H1 (cell line): ENCODE measurements at regions not wholly inside any gene's neighbourhood (a gene's known extent, or its start where the extent isn't known, plus 50 kb on each side); places are given as distances from the start of the nearest gene placed in this dataset.

ENCODE experiments used
- CTCF ChIA-PET: fragments of 300-600 bp; sonication (Branson Sonifier 250); formaldehyde crosslinking; loops from one replicate; lab custom pipeline; 2021; ENCODE audit not compliant: partially characterized antibody; lab: Charles Lee
- POLR2A ChIA-PET: fragments of 300-600 bp; sonication (Branson Sonifier 250); formaldehyde crosslinking; loops from one replicate; lab custom pipeline; 2021; ENCODE audit warnings: inconsistent platforms; ENCODE audit not compliant: partially characterized antibody; lab: Charles Lee
- DNase-seq, 2 experiments: peaks; one replicate each; pipeline versions ENCODE4 v3.0.0 to v3.0.0-alpha.2; 2010 to 2022; ENCODE audit warnings: low spot score in 2 of 2, low read depth in 1 of 2, mixed read lengths in 1 of 2
- FAIRE-seq: peaks from 2 replicates; lab custom pipeline; 2011; peaks lifted over from hg19 to GRCh38; lab: Jason Lieb, UNC
- H2AFZ ChIP-seq: 2 replicates; pipeline ENCODE4 v1.8.1; 2012; ENCODE audit warnings: low read length, inconsistent platforms
- H2AK5ac ChIP-seq: 2 replicates; pipeline ENCODE4 v1.6.1; 2013; ENCODE audit warnings: low read depth, low read length
- H2BK120ac ChIP-seq: replicated peaks from 2 replicates; pipeline ENCODE3; 2013; ENCODE audit warnings: low read depth, low read length, inconsistent platforms
- H2BK12ac ChIP-seq: 2 replicates; pipeline ENCODE4 v1.6.1; 2013; ENCODE audit warnings: low read depth, low read length
- H2BK15ac ChIP-seq: 2 replicates; pipeline ENCODE4 v1.6.1; 2013; ENCODE audit warnings: low read length
- H2BK20ac ChIP-seq: 2 replicates; pipeline ENCODE4 v1.6.1; 2013; ENCODE audit warnings: low read length
- H2BK5ac ChIP-seq: 2 replicates; pipeline ENCODE4 v1.6.1; 2013; ENCODE audit warnings: low read depth, low read length
- H3K14ac ChIP-seq: 2 replicates; pipeline ENCODE4 v1.6.1; 2013; ENCODE audit warnings: inconsistent platforms; ENCODE audit not compliant: insufficient read length
- H3K18ac ChIP-seq: 2 replicates; pipeline ENCODE4 v1.6.1; 2013; ENCODE audit warnings: low read length; ENCODE audit errors: extremely low read depth
- H3K23ac ChIP-seq: 2 replicates; pipeline ENCODE4 v1.6.1; 2013; ENCODE audit warnings: inconsistent platforms; ENCODE audit not compliant: insufficient read length
- H3K23me2 ChIP-seq: 2 replicates; pipeline ENCODE4 v1.6.1; 2013; ENCODE audit warnings: low read depth, low read length
- H3K27ac ChIP-seq: 2 replicates; pipeline ENCODE4 v1.6.1; 2011; ENCODE audit warnings: low read depth, low read length, inconsistent platforms
- H3K27me3 ChIP-seq, 4 experiments: replicated peaks in 1 of 4; 1 replicate in 1 of 4; 2 replicates in 3 of 4; pipeline versions ENCODE4 v1.6.1 to v1.8.1; 2011 to 2013; ENCODE audit warnings: low read length in 3 of 4, mild to moderate bottlenecking in 3 of 4, inconsistent platforms in 2 of 4, mixed read lengths in 2 of 4, moderate library complexity in 1 of 4; ENCODE audit not compliant: control insufficient read depth in 3 of 4, insufficient read depth in 3 of 4; ENCODE audit errors: extremely low read depth in 1 of 4
- H3K36me3 ChIP-seq, 4 experiments: 2 replicates each; pipeline versions ENCODE4 v1.6.1 to v1.8.1; 2011 to 2013; ENCODE audit warnings: mild to moderate bottlenecking in 4 of 4, low read length in 3 of 4, moderate library complexity in 2 of 4, control low read depth in 1 of 4, inconsistent platforms in 1 of 4; ENCODE audit not compliant: insufficient read depth in 4 of 4, control insufficient read depth in 2 of 4
- H3K4ac ChIP-seq: replicated peaks from 2 replicates; pipeline ENCODE3; 2013; ENCODE audit warnings: low read length, low read depth, mixed read lengths, inconsistent platforms; ENCODE audit not compliant: insufficient read length
- H3K4me1 ChIP-seq, 4 experiments: replicated peaks in 1 of 4; 1 replicate in 1 of 4; 2 replicates in 3 of 4; pipeline versions ENCODE4 v1.6.1 to v1.8.1; 2011 to 2013; ENCODE audit warnings: low read length in 3 of 4, inconsistent platforms in 2 of 4, mixed read lengths in 1 of 4; ENCODE audit not compliant: insufficient read depth in 4 of 4, control insufficient read depth in 3 of 4
- H3K4me2 ChIP-seq, 2 experiments: 2 replicates each; pipeline versions ENCODE4 v1.6.1 to v1.8.1; 2011 to 2013; ENCODE audit warnings: low read depth in 2 of 2, low read length in 2 of 2, control low read depth in 1 of 2, inconsistent platforms in 1 of 2, mild to moderate bottlenecking in 1 of 2; ENCODE audit not compliant: insufficient read depth in 1 of 2
- H3K4me3 ChIP-seq, 4 experiments: fragments of 200-600, 300-600 bp in 1 of 4; sonication (generic), shearing (Covaris generic), sonication (Bioruptor Twin) in 1 of 4; 2 replicates each; pipeline versions ENCODE4 v1.5.1 to v1.8.1; 2011 to 2016; ENCODE audit warnings: low read length in 4 of 4, low read depth in 3 of 4, control low read depth in 2 of 4, inconsistent platforms in 2 of 4, mild to moderate bottlenecking in 2 of 4, mixed read lengths in 1 of 4, moderate library complexity in 1 of 4; ENCODE audit not compliant: insufficient read depth in 2 of 4; ENCODE audit errors: extremely low read depth in 1 of 4
- H3K56ac ChIP-seq: replicated peaks from 2 replicates; pipeline ENCODE3; 2013; ENCODE audit warnings: low read depth, mild to moderate bottlenecking, mixed read lengths, low read length, inconsistent platforms; ENCODE audit not compliant: insufficient read length
- H3K79me1 ChIP-seq: 2 replicates; pipeline ENCODE4 v1.6.1; 2013; ENCODE audit warnings: low read depth, low read length, control low read depth
- H3K79me2 ChIP-seq, 2 experiments: 2 replicates each; pipeline versions ENCODE4 v1.6.1 to v1.8.1; 2012 to 2013; ENCODE audit warnings: low read length in 2 of 2, mild to moderate bottlenecking in 2 of 2, inconsistent platforms in 1 of 2; ENCODE audit not compliant: insufficient read depth in 2 of 2, control insufficient read depth in 1 of 2
- H3K9ac ChIP-seq, 4 experiments: replicated peaks in 1 of 4; 1 replicate in 1 of 4; 2 replicates in 3 of 4; pipeline versions ENCODE4 v1.6.1 to v1.8.1; 2011 to 2013; ENCODE audit warnings: low read depth in 3 of 4, low read length in 3 of 4, control low read depth in 2 of 4, mild to moderate bottlenecking in 2 of 4, moderate library complexity in 2 of 4, inconsistent platforms in 1 of 4; ENCODE audit errors: extremely low read depth in 1 of 4
- H3K9me3 ChIP-seq, 2 experiments: 2 replicates each; pipeline versions ENCODE4 v1.6.1 to v1.8.1; 2012 to 2013; ENCODE audit warnings: mild to moderate bottlenecking in 2 of 2, moderate library complexity in 2 of 2, control low read depth in 1 of 2, inconsistent platforms in 1 of 2, low read depth in 1 of 2, low read length in 1 of 2, mixed read lengths in 1 of 2; ENCODE audit not compliant: insufficient read depth in 2 of 2
- H4K20me1 ChIP-seq, 2 experiments: replicated peaks in 1 of 2; 2 replicates each; pipeline versions ENCODE3 to v1.8.1; 2011 to 2013; ENCODE audit warnings: inconsistent platforms in 2 of 2, low read length in 2 of 2, mild to moderate bottlenecking in 1 of 2; ENCODE audit not compliant: insufficient read depth in 2 of 2, control insufficient read depth in 1 of 2
- H4K5ac ChIP-seq: 2 replicates; pipeline ENCODE4 v1.6.1; 2013; ENCODE audit warnings: low read length, low read depth, mixed read lengths, inconsistent platforms; ENCODE audit not compliant: insufficient read length
- H4K8ac ChIP-seq: 2 replicates; pipeline ENCODE4 v1.8.0; 2013; ENCODE audit warnings: mild to moderate bottlenecking, moderate library complexity, low read length, inconsistent platforms; ENCODE audit not compliant: insufficient read depth; ENCODE audit errors: extremely low read depth
- H4K91ac ChIP-seq: replicated peaks from 2 replicates; pipeline ENCODE3; 2013; ENCODE audit warnings: low read length, mixed read lengths, inconsistent platforms; ENCODE audit not compliant: insufficient read length
- ATF2 ChIP-seq: IDR thresholded peaks from 2 replicates; pipeline ENCODE4 v1.6.1; 2012; ENCODE audit warnings: low read length, inconsistent platforms
- KDM1A ChIP-seq: fragments of 200-600, 300-600 bp; sonication (generic); IDR thresholded peaks from 2 replicates; pipeline ENCODE4 v1.7.1; 2016; ENCODE audit warnings: mild to moderate bottlenecking, low read length, borderline replicate concordance
- KDM4A ChIP-seq: IDR thresholded peaks from one replicate; pipeline ENCODE4 v1.7.1; 2012; ENCODE audit warnings: low read depth, mild to moderate bottlenecking, moderate library complexity, low read length, inconsistent platforms; ENCODE audit not compliant: severe bottlenecking
- MAFK ChIP-seq: IDR thresholded peaks from 2 replicates; pipeline ENCODE4 v1.6.1; 2012; ENCODE audit warnings: low read depth, mild to moderate bottlenecking, improper control_type of control experiment, low read length
- RAD21 ChIP-seq, 2 experiments: IDR thresholded peaks in 1 of 2; conservative IDR thresholded peaks in 1 of 2; 2 replicates each; pipeline ENCODE4 v1.6.1; 2011; ENCODE audit warnings: low read depth in 2 of 2, low read length in 2 of 2, improper control_type of control experiment in 1 of 2, inconsistent platforms in 1 of 2, mild to moderate bottlenecking in 1 of 2, moderate library complexity in 1 of 2
- RFX5 ChIP-seq: IDR thresholded peaks from 2 replicates; pipeline ENCODE4 v1.6.1; 2011; ENCODE audit warnings: low read depth, low read length, improper control_type of control experiment, borderline replicate concordance
- SRF ChIP-seq: IDR thresholded peaks from 2 replicates; pipeline ENCODE4 v1.6.1; 2011; ENCODE audit warnings: mild to moderate bottlenecking, low read depth, low read length, moderate library complexity
- TAF1 ChIP-seq: IDR thresholded peaks from 2 replicates; pipeline ENCODE4 v1.6.1; 2011; ENCODE audit warnings: mild to moderate bottlenecking, low read depth, low read length
- TAF7 ChIP-seq: optimal IDR thresholded peaks from 2 replicates; pipeline ENCODE3; 2011; ENCODE audit warnings: low read depth, mild to moderate bottlenecking, inconsistent platforms, low read length, moderate library complexity, borderline replicate concordance
- TCF12 ChIP-seq: IDR thresholded peaks from 2 replicates; pipeline ENCODE4 v1.6.1; 2011; ENCODE audit warnings: low read depth, mild to moderate bottlenecking, low read length
- WGBS, 2 experiments: shearing (Covaris generic) in 1 of 2; methylation state at CpG; one replicate each; pipeline versions ENCODE4 v1.1.6 to v1.1.7; 2013 to 2015; ENCODE audit warnings: low lambda C conversion rate in 2 of 2, mixed read lengths in 2 of 2, inconsistent platforms in 1 of 2, low coverage in 1 of 2, missing lambda C conversion rate in 1 of 2; ENCODE audit not compliant: insufficient replicate concordance in 2 of 2, insufficient coverage in 1 of 2, insufficient read length in 1 of 2; ENCODE audit errors: extremely low coverage in 1 of 2, missing lambda C conversion rate in 1 of 2; 5-methylcytosine and 5-hydroxymethylcytosine counted together
- TF ChIP-seq, protein P1 (sequence below): IDR thresholded peaks from 2 replicates; pipeline ENCODE4 v1.6.1; 2012; ENCODE audit warnings: inconsistent platforms

DNA sequence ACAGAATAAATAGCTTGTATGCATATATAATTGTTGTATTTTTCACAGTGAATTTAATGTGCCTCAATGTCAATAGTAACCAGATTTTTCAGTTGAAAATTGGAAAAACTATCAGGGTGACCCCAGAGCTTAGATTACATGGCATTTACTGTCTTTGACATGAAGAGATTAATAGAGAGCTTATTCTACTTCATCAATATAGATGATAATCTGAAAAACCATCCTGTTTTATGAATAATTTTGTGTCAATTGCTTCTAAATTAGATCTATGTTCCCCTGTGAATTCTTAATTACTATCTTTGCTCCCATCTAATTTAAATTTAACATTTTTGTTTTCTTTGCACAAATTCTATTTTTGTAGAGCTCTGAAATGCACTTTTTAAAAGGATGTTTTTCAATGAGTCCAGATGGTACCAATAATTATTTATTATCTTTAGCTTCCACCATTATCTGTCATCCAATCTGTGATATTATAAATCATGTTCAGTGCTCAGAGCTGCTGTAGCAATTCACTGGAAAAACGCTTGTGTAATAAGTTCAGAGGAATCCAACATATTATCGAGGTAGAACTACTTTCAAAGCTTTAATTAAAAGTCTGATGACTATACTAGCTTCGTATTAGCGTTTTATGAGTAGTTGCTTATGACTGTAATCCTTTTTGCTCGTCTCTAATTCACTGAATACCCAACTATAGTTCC lies 291.4 kb downstream of the JRKL start:
- Histone ChIP-seq H2AFZ (no peak overlapping the region), H3K4me3 (no peak overlapping the region), H3K4me2 (no peak overlapping the region), H2BK120ac (no peak overlapping the region), H3K9ac (no peak overlapping the region), H2BK15ac (no peak overlapping the region), H3K18ac (no peak overlapping the region), H3K27me3 (no peaks in the 10 kb centered on the region), H2BK12ac (no peak overlapping the region), H4K8ac (no peak overlapping the region), H3K79me1 (no peaks in the 10 kb centered on the region), H3K14ac (no peak overlapping the region), H3K36me3 (no peaks in the 10 kb centered on the region), H2AK5ac (no peak overlapping the region), H3K23me2 (no peaks in the 10 kb centered on the region; the same call in 1 of the 2 replicates), H3K4ac (no peak overlapping the region), H2BK20ac (no peak overlapping the region), H3K4me1 (no peaks in the 10 kb centered on the region), H4K20me1 (no peaks in the 10 kb centered on the region), H4K5ac (no peak overlapping the region), H3K27ac (no peak overlapping the region), H2BK5ac (no peak overlapping the region), H3K23ac (no peak overlapping the region), H3K79me2 (no peaks in the 10 kb centered on the region), H4K91ac (no peak overlapping the region), H3K56ac (no peak overlapping the region), H3K9me3 (no peaks in the 10 kb centered on the region)
- POLR2A ChIA-PET = no interaction called here
- WGBS, 2 experiments = 83% methylated on average over 5 of the region's 5 CpGs; no CpG with 5 or more reads in 1 of the 2 experiments
- DNase-seq = no peak
- no peak for FAIRE-seq
- CTCF ChIA-PET = interaction anchor here (0.6 to 1.5 kb wide), 4 partner anchors 89 to 315 kb away, joined by 3 to 5 read pairs (median 4); no protein-coding TSS in a partner anchor
- TF ChIP-seq RAD21 (IDR thresholded peaks at IDR 0.05 in 1 of 2, conservative IDR thresholded peaks at IDR 0.05 in 1 of 2; ENCODE audit: low read depth in 2 of 2, low read length in 2 of 2) (no peak), KDM4A (no peak), SRF (no peak), MAFK (no peak), TCF12 (no peak), KDM1A (no peak), ATF2 (no peak), RFX5 (no peak), TAF1 (no peak), TAF7 (no peak)
- TF ChIP-seq, protein P1, sequence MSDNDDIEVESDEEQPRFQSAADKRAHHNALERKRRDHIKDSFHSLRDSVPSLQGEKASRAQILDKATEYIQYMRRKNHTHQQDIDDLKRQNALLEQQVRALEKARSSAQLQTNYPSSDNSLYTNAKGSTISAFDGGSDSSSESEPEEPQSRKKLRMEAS = no peak
